Skeletal muscle cell (primary cell): ENCODE measurements at regions not wholly inside any gene's neighbourhood (a gene's known extent, or its start where the extent isn't known, plus 50 kb on each side); places are given as distances from the start of the nearest gene placed in this dataset.
A peak's percentile ranks its signal among the peaks of the same experiment; 100 is the strongest.

Source experiments
- DNase-seq: peaks from one replicate; pipeline ENCODE4 v3.0.0-alpha.2; 2010; ENCODE audit warnings: low read depth
- H3K4me3 ChIP-seq: 2 replicates; pipeline ENCODE4 v1.5.1; 2011; ENCODE audit warnings: low read depth, mild to moderate bottlenecking, control low read depth, low read length, moderate library complexity

DNA sequence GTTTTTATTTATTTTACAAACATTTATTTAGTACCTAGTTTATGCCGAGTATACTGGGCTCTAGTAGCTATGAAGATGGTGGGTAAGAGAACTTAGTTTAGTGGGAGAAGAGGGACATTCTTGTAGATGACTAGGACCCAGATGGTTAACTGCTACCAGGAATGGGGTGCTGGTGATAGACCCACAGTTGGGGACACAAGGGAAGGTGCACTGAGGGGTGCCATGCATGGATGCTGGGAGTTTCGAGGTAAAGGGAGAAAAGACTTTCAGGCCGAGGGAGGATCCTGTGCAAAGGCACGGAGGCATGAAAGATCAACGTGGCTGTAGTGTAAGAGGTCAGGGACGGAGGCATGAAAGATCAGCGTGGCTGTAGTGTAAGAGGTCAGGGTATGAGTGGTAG is 204.2 kb upstream of the HABP2 start:
- H3K4me3 ChIP-seq = no peak overlapping the region
- DNase-seq = no peak

DNA sequence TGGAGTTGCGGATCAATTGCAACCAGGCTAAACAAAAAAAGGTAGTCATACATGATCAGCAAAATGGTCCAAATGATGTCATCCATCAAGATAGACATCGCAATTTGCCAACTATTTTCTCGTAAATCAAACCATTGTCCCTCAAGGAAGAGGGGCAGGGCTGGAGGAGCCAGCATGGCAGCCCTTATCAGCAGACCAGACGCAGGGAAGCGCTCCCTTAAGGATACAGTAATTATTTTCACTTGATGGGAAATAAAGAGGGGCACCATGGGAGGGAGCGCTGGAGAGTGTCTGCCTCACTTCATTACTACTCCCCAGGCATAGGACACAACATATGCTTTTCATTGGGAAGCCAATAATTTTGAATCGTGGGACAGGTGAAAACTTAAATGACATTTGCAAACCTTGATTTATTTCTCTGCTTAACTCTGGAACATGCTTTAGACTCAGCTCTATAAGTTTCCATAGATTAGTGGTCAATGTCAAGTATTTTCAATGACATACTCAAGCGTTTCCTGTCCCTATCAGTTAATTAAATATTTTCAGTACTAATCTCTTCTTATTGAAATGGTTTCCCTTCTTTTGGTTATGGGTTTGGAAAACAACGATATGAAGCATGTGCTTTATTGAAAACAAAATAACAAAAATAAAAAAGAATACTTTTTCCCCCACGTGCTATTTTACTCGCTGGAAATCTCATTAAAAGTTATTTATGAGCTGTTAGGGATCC is 202.4 kb upstream of the HABP2 start:
- no peak for DNase-seq
- H3K4me3 ChIP-seq = no peak overlapping the region

DNA sequence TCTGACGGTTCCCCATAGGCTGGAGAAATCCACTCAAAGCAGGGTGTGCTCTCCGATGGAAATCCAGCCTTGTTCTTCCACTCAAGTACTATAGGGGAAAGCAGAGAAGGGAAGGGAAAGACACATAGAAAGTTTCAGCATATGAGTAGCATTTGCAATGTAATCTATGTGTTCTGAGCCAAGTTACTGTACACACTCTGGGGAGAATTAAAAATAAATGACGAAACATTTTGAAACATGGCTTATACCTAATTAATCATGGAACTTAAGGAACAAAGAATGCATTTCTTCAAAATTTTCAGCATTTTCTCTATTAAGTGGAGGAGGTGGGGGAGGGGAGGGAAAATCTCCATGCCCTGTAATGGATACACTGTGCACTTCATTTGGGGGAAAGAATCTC is 198.1 kb upstream of the HABP2 start:
- H3K4me3 ChIP-seq = no peak overlapping the region
- DNase-seq = no peak

DNA sequence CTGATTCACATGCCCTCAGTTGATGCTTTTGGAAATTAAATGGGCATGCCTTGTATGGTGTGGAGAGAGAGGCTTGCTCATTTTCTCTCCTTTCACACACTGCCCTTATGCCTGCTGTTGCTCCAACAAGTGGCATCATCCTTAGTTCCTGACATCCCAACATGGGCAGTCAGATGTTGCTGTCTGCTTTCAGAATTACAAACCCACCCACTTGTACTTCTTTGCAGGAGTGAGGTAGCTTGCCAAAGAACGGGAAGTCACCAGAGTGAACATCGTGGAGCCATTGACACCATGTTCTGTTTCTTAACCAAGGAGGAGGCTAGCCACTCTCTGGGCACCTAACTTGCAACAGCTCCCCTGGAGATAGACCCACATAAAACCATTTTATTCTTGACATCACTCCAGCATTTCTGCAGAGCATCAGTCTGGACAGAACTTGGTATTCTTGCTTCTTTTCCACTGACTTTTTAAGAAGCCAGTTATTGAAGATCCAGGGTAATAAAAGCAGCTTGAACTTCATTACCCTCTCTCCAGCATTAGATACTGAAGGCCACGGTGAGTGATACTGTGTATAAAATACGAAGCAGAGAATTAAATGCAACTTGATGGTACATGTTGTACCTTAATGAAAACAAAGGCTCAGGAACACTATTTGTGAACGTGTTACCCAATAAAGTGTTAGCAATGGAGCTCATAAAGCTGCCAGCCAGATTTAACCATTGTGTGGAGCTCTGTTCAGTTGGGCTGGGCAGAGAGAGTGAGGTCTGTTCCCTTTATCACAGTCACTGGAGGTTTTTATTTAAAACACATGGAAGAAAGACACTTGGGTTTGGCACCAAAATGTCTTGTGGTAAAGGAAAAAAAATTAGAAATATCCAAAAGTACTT is 195.8 kb upstream of the HABP2 start:
- no peak for DNase-seq

DNA sequence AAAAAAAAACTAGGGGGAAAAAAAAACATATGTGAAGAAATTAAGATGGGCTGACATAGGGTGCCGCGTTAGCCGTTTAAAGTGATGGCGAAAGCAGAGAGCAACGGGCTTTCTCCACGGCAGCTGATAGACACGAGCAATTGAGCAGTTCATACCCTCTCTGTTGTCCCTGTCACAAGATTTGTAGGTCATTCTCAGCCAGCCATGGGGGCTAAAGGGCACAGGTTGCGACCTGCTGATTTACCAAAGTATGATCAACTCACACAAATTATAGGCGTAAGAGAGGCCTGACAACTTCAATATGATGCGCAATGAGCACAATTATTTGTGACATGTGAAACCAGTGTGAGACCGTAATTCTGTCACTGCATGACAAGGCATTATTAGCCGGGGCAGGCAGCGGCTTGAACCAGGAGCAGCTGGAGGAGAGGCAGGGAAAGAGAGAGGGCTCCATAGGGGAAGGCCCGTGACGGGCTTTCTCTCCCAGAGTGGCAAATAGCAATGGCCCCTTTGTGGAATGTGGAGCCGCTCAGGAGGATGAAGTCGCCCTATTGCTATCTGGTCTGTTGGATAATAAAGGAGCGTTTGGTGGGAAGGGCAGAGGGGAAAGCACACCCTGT is 195.1 kb upstream of the HABP2 start:
- DNase-seq = no peak

More for the DNA sequence above, 195.8 kb upstream of the HABP2 start:
- H3K4me3 ChIP-seq = no peak overlapping the region

DNA sequence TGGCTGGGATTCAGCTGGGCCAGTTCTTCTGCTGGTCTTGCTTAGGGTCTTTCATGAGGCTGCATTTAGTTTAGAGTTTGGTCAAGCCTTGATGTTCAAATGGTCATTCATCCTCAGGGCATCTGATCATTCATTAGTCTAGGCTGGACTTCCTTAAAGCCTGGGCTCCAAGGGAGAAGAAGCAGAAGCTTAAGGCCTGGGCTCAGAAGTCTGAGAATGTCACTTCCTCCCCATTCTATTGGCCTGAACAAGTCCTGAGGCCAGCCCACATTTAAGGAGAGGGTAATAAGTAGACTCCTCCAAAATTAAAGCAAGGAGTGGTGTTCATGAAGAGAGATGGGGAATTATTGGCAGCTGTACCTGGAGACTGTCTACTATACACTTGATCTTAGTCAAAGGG is 193.2 kb upstream of the HABP2 start:
- no peak for DNase-seq
- H3K4me3 ChIP-seq = no peak overlapping the region

More for the DNA sequence above, 195.1 kb upstream of the HABP2 start:
- H3K4me3 ChIP-seq = no peak overlapping the region

DNA sequence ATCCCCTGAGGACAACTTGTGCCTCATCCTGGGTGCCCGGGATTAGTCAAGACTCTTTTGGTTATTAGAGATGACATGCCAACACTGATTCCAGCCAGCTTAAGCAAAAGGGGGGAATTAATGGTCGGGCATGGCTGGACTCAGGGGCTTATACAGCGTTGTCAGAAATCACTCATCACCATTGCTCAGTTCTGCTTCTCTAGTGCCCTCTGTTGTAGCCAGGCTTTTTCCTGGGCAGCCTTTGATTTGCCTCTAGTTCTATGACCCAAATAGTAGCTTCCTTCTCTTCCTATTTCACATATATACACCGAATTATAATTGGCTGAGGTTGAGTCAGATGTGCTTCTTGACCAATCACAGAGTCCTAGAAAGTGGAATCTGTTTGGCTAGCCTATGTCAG is 192.0 kb upstream of the HABP2 start:
- no peak overlapping the region for H3K4me3 ChIP-seq
- DNase-seq = no peak

DNA sequence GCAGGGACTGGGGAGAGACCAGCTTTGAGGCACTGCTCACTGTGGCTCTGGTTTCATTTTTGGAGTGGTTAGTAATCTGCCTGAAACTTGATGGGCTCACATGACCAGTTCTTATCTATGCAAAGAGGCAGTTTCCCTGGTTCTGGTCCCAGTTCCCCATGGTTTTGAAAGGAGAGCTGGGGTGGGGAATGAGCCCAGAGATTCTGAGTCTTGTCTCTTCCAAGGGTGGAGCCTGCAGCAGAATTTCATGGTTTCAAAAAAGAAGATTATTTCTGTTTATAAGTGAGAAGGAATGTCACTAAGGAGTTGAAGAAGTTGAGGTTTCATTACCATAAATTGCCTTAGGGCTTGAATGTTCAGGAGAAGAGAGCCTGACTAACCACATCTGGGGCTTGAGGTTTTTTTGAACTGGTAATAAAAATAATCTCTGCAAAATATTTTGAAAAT is 190.2 kb upstream of the HABP2 start:
- no peak for DNase-seq
- no peak overlapping the region for H3K4me3 ChIP-seq

DNA sequence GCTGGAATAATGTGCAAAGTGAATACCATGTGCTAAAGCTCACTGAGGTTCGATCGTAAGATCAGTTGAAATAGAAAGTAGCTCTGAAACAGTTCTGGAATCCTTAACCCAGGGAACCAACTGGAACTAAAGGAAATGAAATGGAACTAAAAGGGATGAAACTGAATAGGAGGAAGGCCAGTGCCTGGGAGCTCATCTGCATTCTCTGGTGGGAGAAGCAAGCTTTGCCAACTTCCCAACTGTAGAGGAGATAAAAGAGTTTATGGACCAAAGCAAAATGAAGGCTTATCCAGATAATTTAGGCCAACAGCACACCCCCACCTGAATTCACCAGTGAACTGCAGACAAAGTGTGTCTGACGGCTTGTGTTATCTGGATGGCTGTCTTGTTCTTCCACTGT is 188.6 kb upstream of the HABP2 start:
- no peak for DNase-seq
- no peak overlapping the region for H3K4me3 ChIP-seq

DNA sequence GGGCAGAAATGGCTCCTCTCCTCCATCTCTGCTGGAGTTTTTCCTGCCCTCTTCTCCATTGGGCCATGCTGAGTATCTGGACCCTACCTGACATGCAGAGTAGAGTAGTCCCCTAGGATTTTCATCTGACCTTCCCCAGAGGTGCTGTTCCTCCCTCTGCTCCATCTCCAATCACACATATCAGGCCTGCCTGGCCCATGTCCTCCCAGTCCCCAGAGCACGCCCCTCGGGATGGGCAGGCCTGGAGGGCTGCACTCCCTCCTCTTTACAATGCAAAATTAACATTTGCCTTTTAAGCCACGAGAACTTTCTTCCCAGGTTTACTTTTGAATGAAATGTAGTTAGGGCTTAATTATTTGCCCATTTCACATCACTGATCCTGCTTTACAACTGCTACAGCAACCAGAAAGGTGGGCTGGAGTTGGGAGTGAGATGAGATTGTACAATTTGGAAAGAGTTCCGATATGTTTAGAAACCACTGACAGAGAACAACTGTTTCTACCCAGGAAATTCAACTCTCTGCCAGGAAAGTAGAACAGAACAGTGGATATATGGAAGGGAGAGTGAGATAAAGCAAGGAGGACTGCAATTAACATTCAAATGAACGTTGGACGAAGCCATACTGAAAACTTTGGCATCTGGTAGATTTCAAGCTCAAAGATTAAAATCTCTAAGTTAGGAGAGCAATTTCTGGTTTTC is 184.0 kb upstream of the HABP2 start:
- no peak overlapping the region for H3K4me3 ChIP-seq
- DNase-seq = no peak

DNA sequence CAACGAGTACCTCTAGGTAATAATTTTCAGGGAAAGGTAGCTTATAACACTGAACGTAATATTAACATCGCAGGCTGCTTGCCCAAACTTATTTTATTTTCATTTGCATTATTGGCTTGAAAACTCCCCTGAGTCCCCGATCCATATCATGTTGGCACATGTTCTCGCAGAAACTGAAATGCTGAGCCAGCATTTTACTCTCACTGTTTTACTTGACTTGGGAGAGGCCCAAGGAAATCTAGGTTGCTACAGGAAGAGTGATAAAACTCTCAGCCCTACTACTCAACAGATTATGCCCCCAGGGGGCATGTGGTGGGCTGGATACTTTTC is 183.5 kb upstream of the HABP2 start:
- DNase-seq = no peak
- no peak overlapping the region for H3K4me3 ChIP-seq

DNA sequence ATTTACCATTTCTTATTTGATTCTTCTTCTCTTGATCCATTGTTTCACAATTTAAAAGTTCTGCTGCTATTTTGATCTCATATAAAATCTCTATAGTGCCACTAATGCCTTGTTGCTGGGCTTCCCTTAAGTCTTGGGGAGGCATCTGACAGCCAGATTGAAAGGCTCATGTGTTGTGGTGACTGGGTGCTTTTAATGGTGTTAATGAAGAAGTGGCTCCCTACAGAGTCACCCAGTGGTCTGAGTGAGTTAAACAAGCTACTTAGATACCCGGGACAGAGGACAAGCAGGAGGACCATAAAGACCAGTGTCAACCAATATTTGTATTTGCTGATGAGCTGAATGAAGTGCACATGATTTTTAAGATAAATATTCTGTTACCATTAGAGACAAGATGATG is 176.4 kb upstream of the HABP2 start:
- no peak for DNase-seq
- no peak overlapping the region for H3K4me3 ChIP-seq

DNA sequence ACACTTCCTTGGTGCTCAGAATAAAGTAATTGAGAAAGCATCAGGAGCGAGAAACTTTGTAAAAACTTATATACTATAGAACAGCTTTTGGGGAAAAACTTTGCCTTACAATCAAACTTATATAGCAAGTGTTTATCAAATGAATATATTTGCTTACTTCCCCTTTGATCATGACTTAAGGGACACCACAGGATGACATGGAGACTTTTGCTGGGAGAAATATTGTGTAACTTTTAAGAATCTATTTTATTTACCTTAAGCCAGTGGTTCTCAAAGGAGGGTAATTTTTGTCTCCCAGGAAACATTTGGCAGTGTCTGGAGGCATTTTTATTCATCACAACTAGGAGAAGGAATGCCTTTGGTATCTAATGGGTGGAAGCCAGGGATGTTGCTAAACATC is 173.8 kb upstream of the HABP2 start:
- H3K4me3 ChIP-seq = no peak overlapping the region
- DNase-seq = no peak

DNA sequence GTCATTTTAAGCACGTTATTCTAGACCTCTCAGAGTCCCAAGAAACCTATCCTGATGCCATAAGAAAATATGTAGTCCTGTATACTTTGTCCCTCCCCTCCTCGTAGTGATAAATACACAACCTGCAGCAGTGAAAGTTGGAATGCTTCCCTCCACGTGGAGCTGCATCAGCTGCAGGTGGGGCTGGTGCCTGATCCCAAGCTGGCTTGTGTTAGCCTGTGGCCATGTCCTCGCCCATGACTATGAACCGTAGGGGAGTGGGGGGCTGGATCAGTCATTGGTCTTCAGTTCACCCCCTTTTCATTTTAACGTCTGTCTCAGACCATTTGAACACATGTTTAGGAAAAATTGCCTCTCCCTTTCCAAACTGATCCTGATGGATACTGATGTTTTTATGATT is 171.4 kb upstream of the HABP2 start:
- no peak for DNase-seq
- H3K4me3 ChIP-seq = no peak overlapping the region

DNA sequence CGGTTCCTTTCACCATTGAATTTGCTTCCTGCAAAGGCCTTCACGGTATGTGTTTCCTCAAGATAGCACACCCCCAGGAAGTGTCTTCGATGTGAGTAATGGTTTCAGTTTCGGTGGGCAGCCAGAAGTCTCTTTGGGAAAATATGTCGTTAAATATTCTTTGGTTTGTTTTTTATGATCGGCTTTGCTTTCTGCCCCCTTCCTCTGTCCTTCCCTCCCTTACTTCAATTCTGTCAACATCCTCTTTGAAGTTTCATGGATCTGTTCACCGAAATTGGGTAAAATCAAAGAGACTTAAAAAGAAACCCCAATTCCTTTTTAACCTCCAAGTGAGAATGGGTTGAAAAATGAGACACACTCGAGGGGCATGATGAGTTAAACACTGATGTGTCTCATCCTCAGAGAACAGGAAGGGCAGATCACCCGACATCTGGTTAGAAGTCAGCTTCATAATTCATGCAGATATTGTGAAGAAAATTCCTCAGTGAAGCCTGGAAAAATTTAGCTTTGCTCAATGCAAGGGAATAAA is 170.8 kb upstream of the HABP2 start:
- peak overlapping the region; percentile 37 for H3K4me3 ChIP-seq
- DNase-seq = peak; percentile 27

DNA sequence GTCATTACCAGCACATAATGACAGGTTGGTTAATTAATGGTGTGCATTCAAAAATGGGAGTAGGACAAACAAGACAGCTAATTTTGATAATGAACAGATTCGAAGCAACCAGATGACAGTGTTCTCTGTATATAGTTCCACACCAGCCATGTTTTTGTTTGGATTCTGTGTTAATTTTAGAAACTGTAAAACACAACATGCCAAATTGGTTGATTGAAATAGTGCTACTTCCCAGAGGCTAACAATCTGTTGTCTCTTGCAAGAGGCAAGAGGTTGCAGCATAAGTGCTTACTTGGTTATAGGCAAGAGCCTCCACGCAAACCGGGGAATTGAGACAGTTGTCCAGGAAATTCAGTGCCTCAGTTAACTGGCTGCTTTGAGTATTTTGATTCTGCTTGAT is 170.2 kb upstream of the HABP2 start:
- DNase-seq = no peak
- H3K4me3 ChIP-seq = peak overlapping the region; percentile 37

DNA sequence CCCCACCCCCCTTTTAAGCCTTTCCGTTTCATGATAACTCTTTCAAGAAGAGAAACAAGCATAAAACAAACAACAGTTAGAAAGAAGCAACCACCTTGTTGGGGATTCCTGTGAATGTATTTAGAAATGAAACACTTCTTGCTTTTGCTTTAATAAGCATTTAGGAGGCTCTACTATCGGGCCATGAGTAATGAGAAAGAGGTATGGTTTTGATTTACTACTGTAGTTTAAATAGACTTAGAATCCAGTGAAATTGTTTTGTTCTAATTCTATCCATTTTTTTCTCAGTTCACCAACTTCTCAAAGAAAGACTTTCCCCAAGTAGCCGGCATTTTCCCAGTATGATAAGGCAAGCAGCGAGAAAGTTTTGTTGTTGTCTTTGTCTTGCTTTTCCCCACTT is 168.7 kb upstream of the HABP2 start:
- no peak for DNase-seq
- no peak overlapping the region for H3K4me3 ChIP-seq

DNA sequence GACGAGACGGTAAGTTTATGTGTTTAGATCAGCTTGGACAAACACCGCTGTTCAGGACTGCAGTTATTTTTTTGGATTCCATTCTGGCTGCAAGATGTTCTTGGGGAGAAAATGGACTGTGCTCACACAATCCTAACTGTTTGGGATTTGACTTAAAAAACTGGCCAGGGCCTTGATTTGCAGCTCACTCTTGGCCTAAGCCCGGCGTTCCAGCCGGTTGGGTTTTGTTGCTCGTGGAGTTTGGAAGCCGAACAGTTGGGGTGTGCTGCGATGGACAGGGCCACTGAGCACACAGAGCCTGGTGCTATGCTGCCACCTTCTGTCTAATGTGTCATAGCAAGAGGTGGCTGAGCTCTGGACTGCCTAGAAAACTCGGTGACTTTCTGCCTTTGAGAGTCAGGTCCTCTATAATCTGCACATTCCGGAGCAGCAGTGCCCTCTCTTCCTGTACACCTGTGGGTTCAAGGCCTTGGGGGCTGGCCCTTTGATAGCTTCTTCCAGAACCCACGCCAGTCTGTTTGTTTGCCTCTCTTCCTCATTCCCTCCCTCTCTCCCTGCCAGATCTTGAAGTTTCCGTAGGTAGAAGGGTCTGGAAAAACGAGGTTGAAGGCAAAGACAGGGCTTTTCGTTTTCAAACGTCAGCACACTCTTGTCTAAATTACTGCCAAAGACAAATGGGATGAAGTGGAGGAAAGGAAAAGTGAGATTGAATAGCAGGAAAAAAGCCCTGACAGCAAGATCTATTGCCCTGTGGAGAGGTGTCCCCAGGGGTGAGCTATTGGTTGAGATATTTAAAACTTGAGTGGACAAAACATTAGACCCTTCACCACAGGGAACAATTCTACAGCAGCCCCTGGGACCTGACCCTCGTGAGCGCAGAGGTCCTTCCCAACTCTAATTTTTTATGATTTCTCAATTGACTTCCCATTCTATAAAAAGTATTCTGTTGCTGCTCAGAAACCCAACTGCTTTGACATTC is 167.5 kb upstream of the HABP2 start:
- H3K4me3 ChIP-seq = no peak overlapping the region
- DNase-seq = peak; percentile 58

DNA sequence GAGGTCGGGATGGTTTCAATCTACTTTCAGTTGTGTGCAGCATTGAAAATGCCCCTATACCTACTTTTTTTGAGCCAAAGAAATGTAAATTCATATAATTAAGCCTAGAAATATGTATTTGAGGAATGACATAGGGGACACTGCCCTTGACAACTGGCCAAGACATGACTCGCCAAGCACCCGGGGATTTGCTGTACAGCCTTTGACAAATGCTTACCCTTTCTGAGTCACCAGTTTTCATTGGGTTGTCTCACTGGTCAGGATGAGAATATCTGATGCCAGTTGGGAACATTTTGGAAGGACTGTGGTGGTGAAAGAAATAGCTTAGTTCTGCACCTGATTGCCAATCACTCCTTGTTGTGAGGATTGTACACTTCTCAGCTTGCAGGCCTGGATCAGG is 166.8 kb upstream of the HABP2 start:
- peak; percentile 5 for DNase-seq
- no peak overlapping the region for H3K4me3 ChIP-seq
